22Rv1 (cell line): ENCODE measurements at regions not wholly inside any gene's neighbourhood (a gene's known extent, or its start where the extent isn't known, plus 50 kb on each side); places are given as distances from the start of the nearest gene placed in this dataset.

Experiments
- CTCF ChIP-seq: fragments of 450-650 bp; IDR thresholded peaks from 2 replicates; pipeline ENCODE4 v1.5.1; 2017; ENCODE audit warnings: mild to moderate bottlenecking
- ZFX ChIP-seq: fragments of 450-650 bp; IDR thresholded peaks from 2 replicates; pipeline ENCODE4 v1.6.1; 2017; ENCODE audit warnings: antibody characterized with exemption, borderline replicate concordance

- TF ChIP-seq CTCF (no peak), ZFX (no peak)
These were observed 76.4 kb upstream of the HELT start for GRCh38 chr4:184941671-184942418.
